Ishikawa (cell line): ENCODE measurements at regions not wholly inside any gene's neighbourhood (a gene's known extent, or its start where the extent isn't known, plus 50 kb on each side); places are given as distances from the start of the nearest gene placed in this dataset.

Experiments used
- CEBPB ChIP-seq: IDR thresholded peaks from 2 replicates; pipeline ENCODE4 v1.6.1; 2012
- CREB1 ChIP-seq: IDR thresholded peaks from 2 replicates; pipeline ENCODE4 v1.6.1; 2012; ENCODE audit warnings: low read depth
- EGR1 ChIP-seq: IDR thresholded peaks from 2 replicates; pipeline ENCODE4 v1.6.1; 2012
- EP300 ChIP-seq: IDR thresholded peaks from 2 replicates; pipeline ENCODE4 v1.6.1; 2012; ENCODE audit warnings: borderline replicate concordance
- FOXM1 ChIP-seq: IDR thresholded peaks from 2 replicates; pipeline ENCODE4 v1.6.1; 2012; ENCODE audit warnings: low read depth, borderline replicate concordance
- NFIC ChIP-seq: IDR thresholded peaks from 2 replicates; pipeline ENCODE4 v1.6.1; 2012
- RAD21 ChIP-seq: IDR thresholded peaks from 2 replicates; pipeline ENCODE4 v1.6.1; 2012; ENCODE audit warnings: low read depth
- TAF1 ChIP-seq: IDR thresholded peaks from 2 replicates; pipeline ENCODE4 v1.6.1; 2012; ENCODE audit warnings: low read depth, mild to moderate bottlenecking
- TCF12 ChIP-seq: IDR thresholded peaks from 2 replicates; pipeline ENCODE4 v1.6.1; 2012; ENCODE audit warnings: low read depth
- TEAD4 ChIP-seq: IDR thresholded peaks from 2 replicates; pipeline ENCODE4 v1.6.1; 2012
- YY1 ChIP-seq: IDR thresholded peaks from 2 replicates; pipeline ENCODE4 v1.6.1; 2012; ENCODE audit warnings: low read depth
- ZBTB7A ChIP-seq: IDR thresholded peaks from 2 replicates; pipeline ENCODE4 v1.6.1; 2012; ENCODE audit warnings: low read depth
- TF ChIP-seq, protein P1 (sequence below): IDR thresholded peaks from 2 replicates; pipeline ENCODE4 v1.6.1; 2012
- TF ChIP-seq, protein P2 (sequence below): IDR thresholded peaks from 2 replicates; pipeline ENCODE4 v1.6.1; 2012; ENCODE audit warnings: low read depth, mild to moderate bottlenecking
- TF ChIP-seq, protein P3 (sequence below): IDR thresholded peaks from 2 replicates; pipeline ENCODE4 v1.6.1; 2012

DNA sequence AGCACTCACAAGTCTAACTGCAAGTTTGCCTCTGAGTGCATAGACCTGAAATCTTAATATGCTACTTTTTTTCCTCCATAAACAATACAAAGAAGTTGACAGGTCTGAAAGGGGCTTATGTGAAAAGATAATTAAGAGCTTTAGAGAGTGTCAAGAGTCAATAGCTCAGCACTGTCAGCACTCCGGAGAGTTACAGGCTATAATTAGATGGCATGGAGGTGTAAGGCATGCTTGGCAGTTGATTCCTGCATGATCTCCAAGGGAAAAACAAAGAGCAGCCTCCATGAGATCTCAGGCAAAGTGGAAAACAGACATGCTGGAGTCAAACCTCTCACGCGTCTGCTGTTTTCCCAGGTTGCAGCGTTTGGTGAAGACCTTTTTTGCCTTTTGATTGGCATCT is 468.7 kb downstream of the TLE4 start:
- TF ChIP-seq RAD21 = no peak

DNA sequence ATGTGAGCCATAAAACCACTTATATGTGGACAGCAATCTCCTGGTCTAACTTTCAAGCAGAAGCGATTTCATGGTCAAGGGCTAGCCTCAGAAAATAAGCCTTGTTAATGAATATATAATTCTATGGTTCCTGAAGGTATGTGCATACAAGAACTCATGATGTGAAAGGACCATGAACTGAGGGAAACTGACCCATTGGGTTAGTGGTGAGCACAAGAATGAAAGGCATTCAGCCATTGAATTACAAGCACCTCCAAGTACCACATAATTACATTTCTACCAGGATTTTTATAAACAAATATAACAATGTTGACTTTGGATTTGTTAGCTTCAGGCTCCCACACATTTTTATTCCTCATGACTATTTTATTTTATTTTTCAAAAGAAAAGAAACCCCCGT is 459.0 kb downstream of the TLE4 start:
- TF ChIP-seq CEBPB = no peak
- TF ChIP-seq ZBTB7A = no peak
- TF ChIP-seq, protein P1, sequence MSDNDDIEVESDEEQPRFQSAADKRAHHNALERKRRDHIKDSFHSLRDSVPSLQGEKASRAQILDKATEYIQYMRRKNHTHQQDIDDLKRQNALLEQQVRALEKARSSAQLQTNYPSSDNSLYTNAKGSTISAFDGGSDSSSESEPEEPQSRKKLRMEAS = no peak
- no peak for TF ChIP-seq FOXM1
- no peak for TF ChIP-seq EGR1
- no peak for TF ChIP-seq NFIC
- TF ChIP-seq, protein P2, sequence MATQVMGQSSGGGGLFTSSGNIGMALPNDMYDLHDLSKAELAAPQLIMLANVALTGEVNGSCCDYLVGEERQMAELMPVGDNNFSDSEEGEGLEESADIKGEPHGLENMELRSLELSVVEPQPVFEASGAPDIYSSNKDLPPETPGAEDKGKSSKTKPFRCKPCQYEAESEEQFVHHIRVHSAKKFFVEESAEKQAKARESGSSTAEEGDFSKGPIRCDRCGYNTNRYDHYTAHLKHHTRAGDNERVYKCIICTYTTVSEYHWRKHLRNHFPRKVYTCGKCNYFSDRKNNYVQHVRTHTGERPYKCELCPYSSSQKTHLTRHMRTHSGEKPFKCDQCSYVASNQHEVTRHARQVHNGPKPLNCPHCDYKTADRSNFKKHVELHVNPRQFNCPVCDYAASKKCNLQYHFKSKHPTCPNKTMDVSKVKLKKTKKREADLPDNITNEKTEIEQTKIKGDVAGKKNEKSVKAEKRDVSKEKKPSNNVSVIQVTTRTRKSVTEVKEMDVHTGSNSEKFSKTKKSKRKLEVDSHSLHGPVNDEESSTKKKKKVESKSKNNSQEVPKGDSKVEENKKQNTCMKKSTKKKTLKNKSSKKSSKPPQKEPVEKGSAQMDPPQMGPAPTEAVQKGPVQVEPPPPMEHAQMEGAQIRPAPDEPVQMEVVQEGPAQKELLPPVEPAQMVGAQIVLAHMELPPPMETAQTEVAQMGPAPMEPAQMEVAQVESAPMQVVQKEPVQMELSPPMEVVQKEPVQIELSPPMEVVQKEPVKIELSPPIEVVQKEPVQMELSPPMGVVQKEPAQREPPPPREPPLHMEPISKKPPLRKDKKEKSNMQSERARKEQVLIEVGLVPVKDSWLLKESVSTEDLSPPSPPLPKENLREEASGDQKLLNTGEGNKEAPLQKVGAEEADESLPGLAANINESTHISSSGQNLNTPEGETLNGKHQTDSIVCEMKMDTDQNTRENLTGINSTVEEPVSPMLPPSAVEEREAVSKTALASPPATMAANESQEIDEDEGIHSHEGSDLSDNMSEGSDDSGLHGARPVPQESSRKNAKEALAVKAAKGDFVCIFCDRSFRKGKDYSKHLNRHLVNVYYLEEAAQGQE = no peak
- no peak for TF ChIP-seq TAF1
- TF ChIP-seq RAD21 = no peak
- no peak for TF ChIP-seq TCF12
- TF ChIP-seq EP300 = no peak
- TF ChIP-seq TEAD4 = no peak

DNA sequence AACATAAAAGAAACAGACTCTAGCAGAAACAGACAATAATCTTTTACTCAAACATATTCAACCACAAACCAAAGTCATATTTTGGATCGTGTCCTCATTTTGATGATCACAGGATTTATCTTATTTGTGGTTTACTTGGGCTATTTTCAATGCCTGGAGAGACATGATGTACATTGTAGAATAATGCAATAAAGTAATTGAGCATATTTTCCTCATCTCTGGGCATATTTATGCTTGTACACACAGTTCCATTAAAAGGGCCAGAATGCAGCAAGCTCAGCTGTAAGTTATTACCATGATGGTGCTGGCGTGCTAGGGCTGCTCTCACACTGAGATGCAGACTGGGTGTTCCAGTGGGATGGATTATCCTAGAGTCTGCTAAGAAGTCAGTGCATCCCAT is 456.7 kb downstream of the TLE4 start:
- no peak for TF ChIP-seq NFIC
- TF ChIP-seq, protein P2 = no peak
- TF ChIP-seq CREB1 = no peak
- TF ChIP-seq TCF12 = no peak
- TF ChIP-seq RAD21 = no peak
- TF ChIP-seq, protein P3, sequence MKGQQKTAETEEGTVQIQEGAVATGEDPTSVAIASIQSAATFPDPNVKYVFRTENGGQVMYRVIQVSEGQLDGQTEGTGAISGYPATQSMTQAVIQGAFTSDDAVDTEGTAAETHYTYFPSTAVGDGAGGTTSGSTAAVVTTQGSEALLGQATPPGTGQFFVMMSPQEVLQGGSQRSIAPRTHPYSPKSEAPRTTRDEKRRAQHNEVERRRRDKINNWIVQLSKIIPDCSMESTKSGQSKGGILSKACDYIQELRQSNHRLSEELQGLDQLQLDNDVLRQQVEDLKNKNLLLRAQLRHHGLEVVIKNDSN = no peak
- no peak for TF ChIP-seq FOXM1
- no peak for TF ChIP-seq TAF1
- TF ChIP-seq YY1 = no peak
- no peak for TF ChIP-seq CEBPB

DNA sequence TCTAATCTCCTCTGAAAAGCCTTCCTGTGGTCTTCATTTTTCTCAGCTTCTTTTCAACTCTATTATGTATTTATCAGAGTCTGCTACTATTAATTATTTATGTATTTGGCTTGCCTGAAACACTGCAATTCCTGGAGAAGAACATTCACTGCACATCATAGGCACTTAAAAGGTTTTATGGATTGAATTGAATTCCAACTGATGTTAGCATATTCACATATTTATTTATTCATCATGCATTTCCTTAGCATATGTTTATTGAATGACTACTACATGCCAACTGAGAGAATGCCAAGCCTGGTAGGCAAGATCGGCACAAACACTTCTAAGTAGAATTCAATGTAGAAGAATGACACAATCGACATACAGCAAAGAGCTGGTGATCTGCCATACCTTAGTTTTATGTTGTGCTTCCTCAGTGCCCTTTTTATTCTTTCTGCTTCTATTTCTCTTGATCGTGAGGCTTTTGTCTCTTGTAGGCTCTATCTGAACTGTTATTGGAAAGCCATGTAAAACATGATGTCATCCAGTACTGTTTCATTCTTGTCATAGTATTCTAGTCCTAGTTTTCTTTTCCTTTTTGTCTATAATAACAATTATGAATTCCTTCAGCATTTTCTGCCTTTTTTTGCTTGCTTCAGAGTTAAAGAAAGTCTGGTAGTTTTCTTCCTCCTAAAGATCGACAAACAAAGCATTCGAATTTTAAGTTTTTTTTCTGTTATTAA is 454.2 kb downstream of the TLE4 start:
- TF ChIP-seq TCF12 = no peak
- TF ChIP-seq ZBTB7A = no peak

DNA sequence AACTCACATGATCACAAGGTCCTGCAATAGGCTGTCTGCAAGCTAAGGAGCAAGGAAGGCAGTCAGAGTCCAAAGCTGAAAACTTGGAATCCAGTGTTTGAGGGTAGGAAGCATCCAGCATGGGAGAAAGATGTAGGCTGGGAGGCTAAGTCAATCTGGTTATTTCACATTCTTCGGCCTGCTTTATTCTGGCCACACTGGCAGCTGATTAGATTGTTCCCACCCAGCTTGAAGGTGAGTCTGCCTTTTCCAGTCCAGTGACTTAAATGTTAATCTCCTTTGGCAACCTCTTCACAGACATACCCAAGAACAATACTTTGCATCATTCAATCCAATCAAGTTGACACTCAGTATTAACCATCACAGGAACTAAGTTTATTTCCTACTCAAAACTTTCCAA is 453.4 kb downstream of the TLE4 start:
- TF ChIP-seq, protein P1 = no peak

DNA sequence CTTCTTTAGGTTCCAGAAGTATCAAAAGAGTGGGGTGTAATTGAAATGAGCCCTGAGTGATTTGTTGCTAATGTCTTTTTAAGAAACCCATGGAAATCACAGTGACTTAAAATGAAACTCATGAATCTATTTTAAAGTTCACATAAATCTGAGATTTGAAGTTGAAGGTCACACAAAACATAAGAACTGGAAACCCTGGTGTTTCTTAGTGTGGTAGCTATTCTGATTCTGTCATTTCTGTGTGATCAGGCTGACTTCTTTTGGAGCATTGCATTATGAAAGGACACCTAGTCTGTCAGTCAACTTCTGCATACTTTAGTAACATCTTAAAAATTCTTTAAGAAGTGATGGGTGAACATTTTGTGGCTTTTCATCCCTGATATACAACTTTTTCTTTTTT is 448.8 kb downstream of the TLE4 start:
- no peak for TF ChIP-seq FOXM1
- TF ChIP-seq TEAD4 = no peak
- no peak for TF ChIP-seq CREB1
- TF ChIP-seq EP300 = no peak

DNA sequence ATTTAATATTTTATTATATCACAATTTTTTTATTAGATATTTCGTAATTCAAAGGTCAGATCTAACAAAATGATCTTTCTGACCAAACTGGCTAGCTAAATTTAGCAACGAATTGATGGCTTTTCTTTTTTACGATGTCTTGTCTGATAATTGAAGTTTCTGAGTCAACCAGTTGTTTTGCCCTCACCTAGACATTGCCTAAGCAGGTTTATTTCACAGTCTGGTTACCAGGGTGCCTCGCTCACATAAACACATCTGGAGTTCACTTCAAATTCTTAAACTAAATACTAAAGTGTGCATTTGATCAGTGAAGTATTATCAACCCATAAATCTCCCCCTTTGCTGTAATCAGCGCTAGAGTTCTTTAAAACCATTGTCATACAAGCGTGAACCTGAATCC is 448.3 kb downstream of the TLE4 start:
- TF ChIP-seq CEBPB (no peak), TCF12 (no peak), TAF1 (no peak)
- TF ChIP-seq, protein P1 = no peak

DNA sequence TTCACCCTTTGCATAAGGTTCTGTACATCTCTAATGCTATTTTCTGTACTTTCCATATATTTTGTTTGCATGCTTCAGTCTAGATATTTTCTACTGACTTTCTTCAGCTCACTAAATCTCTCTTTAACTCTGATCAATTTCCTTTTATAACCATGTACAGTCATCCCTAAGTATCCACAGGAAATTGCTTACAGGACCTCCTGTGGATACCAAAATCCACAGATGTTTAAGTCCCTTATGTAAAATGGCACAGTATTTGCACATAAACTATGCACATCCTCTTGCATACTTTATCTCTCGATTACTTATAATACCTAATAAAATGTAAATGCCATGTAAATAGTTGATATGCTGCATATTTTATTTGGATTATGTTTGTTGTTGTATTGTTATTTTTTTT is 442.1 kb downstream of the TLE4 start:
- TF ChIP-seq FOXM1 (no peak), ZBTB7A (no peak), YY1 (no peak), TCF12 (no peak), NFIC (no peak), EGR1 (no peak), TAF1 (no peak)
- TF ChIP-seq, protein P1 = no peak
- TF ChIP-seq, protein P3 = no peak
